Adrenal gland (tissue), 5 donors: ENCODE measurements at regions not wholly inside any gene's neighbourhood (a gene's known extent, or its start where the extent isn't known, plus 50 kb on each side); places are given as distances from the start of the nearest gene placed in this dataset.

Experiments
- POLR2A ChIP-seq, 2 donors: fragments of 450-650 bp; IDR thresholded peaks; one replicate each; pipeline ENCODE4 v1.6.1; 2017; ENCODE audit warnings: antibody characterized with exemption in 2 of 2, mild to moderate bottlenecking in 2 of 2, moderate library complexity in 1 of 2
- TF ChIP-seq, protein P1 (sequence below), 6 experiments: fragments of 450-650 bp in 4 of 6; fragments of 200-600 bp in 2 of 6; sonication (generic) in 1 of 6; IDR thresholded peaks; 1 replicate in 5 of 6; 2 replicates in 1 of 6; pipeline versions ENCODE4 v1.5.1 to v1.8.0; 2016 to 2021; ENCODE audit warnings: antibody characterized with exemption in 6 of 6, mild to moderate bottlenecking in 2 of 6, moderate library complexity in 1 of 6
- donor health status: DM: no; HTN: no; CAD: no.

DNA sequence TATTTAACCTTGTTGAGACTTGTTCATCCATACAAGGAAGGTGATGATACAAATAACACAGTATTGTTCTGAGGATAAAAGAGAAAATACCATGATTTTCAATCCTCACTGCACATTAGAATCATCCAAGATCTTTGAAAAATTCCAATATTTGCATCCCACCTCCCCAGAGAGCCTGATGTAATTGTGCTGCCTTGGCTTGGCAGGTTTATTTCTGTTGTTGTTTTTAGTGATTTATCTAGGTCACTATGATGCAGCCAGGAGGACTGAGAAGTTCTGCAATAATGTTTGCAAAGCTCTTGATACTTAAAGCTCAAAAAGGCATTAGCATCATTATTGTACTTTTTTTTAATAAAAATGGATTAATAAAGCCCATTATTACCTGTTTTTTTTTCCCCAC is 67.0 kb upstream of the NMUR2 start:
- TF ChIP-seq, protein P1, sequence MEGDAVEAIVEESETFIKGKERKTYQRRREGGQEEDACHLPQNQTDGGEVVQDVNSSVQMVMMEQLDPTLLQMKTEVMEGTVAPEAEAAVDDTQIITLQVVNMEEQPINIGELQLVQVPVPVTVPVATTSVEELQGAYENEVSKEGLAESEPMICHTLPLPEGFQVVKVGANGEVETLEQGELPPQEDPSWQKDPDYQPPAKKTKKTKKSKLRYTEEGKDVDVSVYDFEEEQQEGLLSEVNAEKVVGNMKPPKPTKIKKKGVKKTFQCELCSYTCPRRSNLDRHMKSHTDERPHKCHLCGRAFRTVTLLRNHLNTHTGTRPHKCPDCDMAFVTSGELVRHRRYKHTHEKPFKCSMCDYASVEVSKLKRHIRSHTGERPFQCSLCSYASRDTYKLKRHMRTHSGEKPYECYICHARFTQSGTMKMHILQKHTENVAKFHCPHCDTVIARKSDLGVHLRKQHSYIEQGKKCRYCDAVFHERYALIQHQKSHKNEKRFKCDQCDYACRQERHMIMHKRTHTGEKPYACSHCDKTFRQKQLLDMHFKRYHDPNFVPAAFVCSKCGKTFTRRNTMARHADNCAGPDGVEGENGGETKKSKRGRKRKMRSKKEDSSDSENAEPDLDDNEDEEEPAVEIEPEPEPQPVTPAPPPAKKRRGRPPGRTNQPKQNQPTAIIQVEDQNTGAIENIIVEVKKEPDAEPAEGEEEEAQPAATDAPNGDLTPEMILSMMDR (IDR thresholded peaks at IDR 0.05) = no peak
- TF ChIP-seq POLR2A (IDR thresholded peaks at IDR 0.05) = no peak
